ENCODE measurements at regions not wholly inside any gene's neighbourhood (a gene's known extent, or its start where the extent isn't known, plus 50 kb on each side); places are given as distances from the start of the nearest gene placed in this dataset.

GRCh38 chr19:57047743-57048142 lies 72.0 kb upstream of the USP29 start:
- ATAC-seq, result no peak
- Histone ChIP-seq H3K27me3 (ENCODE audit: insufficient read depth, low read length) (no peaks in the 10 kb centered on the region), H4K20me1 (ENCODE audit: insufficient read depth) (no peaks in the 10 kb centered on the region), H3K79me2 (ENCODE audit: insufficient read depth, low read length) (no peaks in the 10 kb centered on the region), H3K36me3 (ENCODE audit: control insufficient read depth in 1 of 2, insufficient read depth in 2 of 2, low read length in 2 of 2) (no peaks in the 10 kb centered on the region), H3K4me2 (ENCODE audit: low read length) (no peak overlapping the region), H3K9ac (ENCODE audit: low read length) (no peak overlapping the region), H3K9me3 (ENCODE audit: control insufficient read depth in 1 of 2, insufficient read depth in 1 of 2, low read depth in 1 of 2, low read length in 2 of 2) (peaks cover 23 to 44% of the 10 kb centered on the region in 2 experiments; a peak in 2 of 4 replicates), H3K27ac (ENCODE audit: low read depth, low read length) (no peak overlapping the region), H3K4me3 (replicated peaks in 1 of 2; ENCODE audit: low read depth in 1 of 2, low read length in 2 of 2) (no peak overlapping the region), H3K9me2 (ENCODE audit: insufficient read depth) (no peaks in the 10 kb centered on the region), H2AFZ (ENCODE audit: low read depth, low read length, poor library complexity, severe bottlenecking) (no peak overlapping the region), H3K4me1 (ENCODE audit: control insufficient read depth in 1 of 2, insufficient read depth in 2 of 2, low read length in 2 of 2) (no peaks in the 10 kb centered on the region)
- TF ChIP-seq, protein P1, sequence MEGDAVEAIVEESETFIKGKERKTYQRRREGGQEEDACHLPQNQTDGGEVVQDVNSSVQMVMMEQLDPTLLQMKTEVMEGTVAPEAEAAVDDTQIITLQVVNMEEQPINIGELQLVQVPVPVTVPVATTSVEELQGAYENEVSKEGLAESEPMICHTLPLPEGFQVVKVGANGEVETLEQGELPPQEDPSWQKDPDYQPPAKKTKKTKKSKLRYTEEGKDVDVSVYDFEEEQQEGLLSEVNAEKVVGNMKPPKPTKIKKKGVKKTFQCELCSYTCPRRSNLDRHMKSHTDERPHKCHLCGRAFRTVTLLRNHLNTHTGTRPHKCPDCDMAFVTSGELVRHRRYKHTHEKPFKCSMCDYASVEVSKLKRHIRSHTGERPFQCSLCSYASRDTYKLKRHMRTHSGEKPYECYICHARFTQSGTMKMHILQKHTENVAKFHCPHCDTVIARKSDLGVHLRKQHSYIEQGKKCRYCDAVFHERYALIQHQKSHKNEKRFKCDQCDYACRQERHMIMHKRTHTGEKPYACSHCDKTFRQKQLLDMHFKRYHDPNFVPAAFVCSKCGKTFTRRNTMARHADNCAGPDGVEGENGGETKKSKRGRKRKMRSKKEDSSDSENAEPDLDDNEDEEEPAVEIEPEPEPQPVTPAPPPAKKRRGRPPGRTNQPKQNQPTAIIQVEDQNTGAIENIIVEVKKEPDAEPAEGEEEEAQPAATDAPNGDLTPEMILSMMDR (IDR thresholded peaks at IDR 0.05 in 2 of 3, conservative IDR thresholded peaks at IDR 0.05 in 1 of 3; ENCODE audit: borderline replicate concordance in 1 of 3, insufficient read depth in 1 of 3, low read depth in 2 of 3, low read length in 2 of 3), result no peak
- TF ChIP-seq SP1 (IDR thresholded peaks at IDR 0.05; ENCODE audit: low read depth) (no peak), EGR1 (IDR thresholded peaks at IDR 0.05; ENCODE audit: low read depth) (no peak), REST (IDR thresholded peaks at IDR 0.05; ENCODE audit: low read depth) (no peak), SIN3A (IDR thresholded peaks at IDR 0.05; ENCODE audit: low read depth) (no peak), ATF3 (IDR thresholded peaks at IDR 0.05) (no peak), EZH2phosphoT487 (IDR thresholded peaks at IDR 0.05; ENCODE audit: borderline replicate concordance) (no peak), ZNF274 (IDR thresholded peaks at IDR 0.05; ENCODE audit: low read depth, low read length) (no peak), SRF (IDR thresholded peaks at IDR 0.05; ENCODE audit: low read depth) (no peak), CEBPB (IDR thresholded peaks at IDR 0.05; ENCODE audit: low read depth) (no peak), YY1 (IDR thresholded peaks at IDR 0.05; ENCODE audit: extremely low read depth, insufficient replicate concordance, low read depth, low read length) (no peak), EZH2 (IDR thresholded peaks at IDR 0.05) (no peak), TCF7L2 (IDR thresholded peaks at IDR 0.05; ENCODE audit: borderline replicate concordance, extremely low read depth, insufficient read depth, insufficient read length) (no peak), JUND (IDR thresholded peaks at IDR 0.05) (no peak), MAX (IDR thresholded peaks at IDR 0.05) (no peak), POLR2A (IDR thresholded peaks at IDR 0.05; ENCODE audit: borderline replicate concordance, extremely low read depth, insufficient read depth, insufficient read length) (no peak), POLR2AphosphoS5 (IDR thresholded peaks at IDR 0.05; ENCODE audit: low read depth, low read length) (no peak), ZBTB33 (IDR thresholded peaks at IDR 0.05; ENCODE audit: extremely low read depth, insufficient replicate concordance, low read length) (no peak), RAD21 (IDR thresholded peaks at IDR 0.05; ENCODE audit: low read depth) (no peak), FOSL1 (IDR thresholded peaks at IDR 0.05; ENCODE audit: low read depth) (no peak)
- RAD21 ChIA-PET (ENCODE audit: low non-redundant PET in 1 of 2, low total read pairs in 2 of 2, uncharacterized antibody in 2 of 2, unreplicated experiment in 2 of 2), result no interaction called here
- intact Hi-C loops (cut with micrococcal nuclease), result no loop called here
- POLR2A ChIA-PET, result no interaction called here
- DNase-seq (ENCODE audit: low read depth, low spot score), result no peak
- CTCF ChIA-PET, result no interaction called here
- no TSS peak for BruUV-seq (replicated peaks)
